Activated B cell treated with CpG ODN at 0.5 μM for 24 hours (primary cell): ENCODE measurements at regions not wholly inside any gene's neighbourhood (a gene's known extent, or its start where the extent isn't known, plus 50 kb on each side); places are given as distances from the start of the nearest gene placed in this dataset.

Experiments used
- ATAC-seq: fragments of 200-7000 bp; cut with Tn5 transposase; one replicate; pipeline ENCODE4 v1.10.0; 2021; ENCODE audit warnings: low read depth, mild to moderate bottlenecking, moderate library complexity
- CTCF ChIA-PET: fragments of 350-600 bp; sonication (Branson Sonifier 250); formaldehyde crosslinking; loops from one replicate; lab custom pipeline; 2021; ENCODE audit warnings: antibody characterized with exemption; lab: Charles Lee
- POLR2A ChIA-PET: fragments of 350-600 bp; sonication (Branson Sonifier 250); formaldehyde crosslinking; loops from one replicate; lab custom pipeline; 2021; ENCODE audit warnings: antibody characterized with exemption; lab: Charles Lee
- DNase-seq: peaks from one replicate; pipeline ENCODE4 v3.0.0; 2022
- H3K27ac Mint-ChIP-seq: one replicate; pipeline ENCODE4 v1.8.0; 2020; ENCODE audit warnings: mixed read lengths
- H3K27me3 Mint-ChIP-seq: one replicate; pipeline ENCODE4 v1.8.0; 2021; ENCODE audit warnings: mixed read lengths
- H3K36me3 Mint-ChIP-seq: one replicate; pipeline ENCODE4 v1.8.0; 2021; ENCODE audit warnings: low read depth, mixed read lengths
- H3K4me1 Mint-ChIP-seq: one replicate; pipeline ENCODE4 v1.8.0; 2021; ENCODE audit warnings: mixed read lengths
- H3K4me3 Mint-ChIP-seq: one replicate; pipeline ENCODE4 v1.8.0; 2020; ENCODE audit warnings: mild to moderate bottlenecking, mixed read lengths
- H3K9me3 Mint-ChIP-seq: one replicate; pipeline ENCODE4 v1.8.0; 2020; ENCODE audit warnings: mixed read lengths
- intact Hi-C: fragments of 100-400 bp; cut with micrococcal nuclease; formaldehyde crosslinking; loops from one replicate; pipeline ENCODE4 v1.15.1; 2024
- TF ChIP-seq, protein P1 (sequence below): fragments of 200-600 bp; IDR thresholded peaks from one replicate; pipeline ENCODE4 v1.8.0; 2022; ENCODE audit warnings: antibody characterized with exemption, mild to moderate bottlenecking

- Mint-ChIP-seq H3K27ac (no peak overlapping the region), H3K4me3 (no peak overlapping the region), H3K9me3 (no peaks in the 10 kb centered on the region), H3K36me3 (no peaks in the 10 kb centered on the region), H3K4me1 (no peaks in the 10 kb centered on the region), H3K27me3 (peaks cover 10% of the 10 kb centered on the region)
- ATAC-seq (no peak), DNase-seq (no peak)
- intact Hi-C loops = loop anchor here (1.0 to 5.0 kb wide), 4 partner anchors 227 to 1252 kb away; no protein-coding TSS in a partner anchor
- POLR2A ChIA-PET = no interaction called here
- CTCF ChIA-PET = interaction anchor here (1.4 to 3.9 kb wide), 3 partner anchors 225 to 1312 kb away, joined by 3 to 18 read pairs (median 4); no protein-coding TSS in a partner anchor
- TF ChIP-seq, protein P1, sequence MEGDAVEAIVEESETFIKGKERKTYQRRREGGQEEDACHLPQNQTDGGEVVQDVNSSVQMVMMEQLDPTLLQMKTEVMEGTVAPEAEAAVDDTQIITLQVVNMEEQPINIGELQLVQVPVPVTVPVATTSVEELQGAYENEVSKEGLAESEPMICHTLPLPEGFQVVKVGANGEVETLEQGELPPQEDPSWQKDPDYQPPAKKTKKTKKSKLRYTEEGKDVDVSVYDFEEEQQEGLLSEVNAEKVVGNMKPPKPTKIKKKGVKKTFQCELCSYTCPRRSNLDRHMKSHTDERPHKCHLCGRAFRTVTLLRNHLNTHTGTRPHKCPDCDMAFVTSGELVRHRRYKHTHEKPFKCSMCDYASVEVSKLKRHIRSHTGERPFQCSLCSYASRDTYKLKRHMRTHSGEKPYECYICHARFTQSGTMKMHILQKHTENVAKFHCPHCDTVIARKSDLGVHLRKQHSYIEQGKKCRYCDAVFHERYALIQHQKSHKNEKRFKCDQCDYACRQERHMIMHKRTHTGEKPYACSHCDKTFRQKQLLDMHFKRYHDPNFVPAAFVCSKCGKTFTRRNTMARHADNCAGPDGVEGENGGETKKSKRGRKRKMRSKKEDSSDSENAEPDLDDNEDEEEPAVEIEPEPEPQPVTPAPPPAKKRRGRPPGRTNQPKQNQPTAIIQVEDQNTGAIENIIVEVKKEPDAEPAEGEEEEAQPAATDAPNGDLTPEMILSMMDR = no peak
These were observed 56.6 kb upstream of the DRD2 start for GRCh38 chr11:113531575-113532451.

DNA sequence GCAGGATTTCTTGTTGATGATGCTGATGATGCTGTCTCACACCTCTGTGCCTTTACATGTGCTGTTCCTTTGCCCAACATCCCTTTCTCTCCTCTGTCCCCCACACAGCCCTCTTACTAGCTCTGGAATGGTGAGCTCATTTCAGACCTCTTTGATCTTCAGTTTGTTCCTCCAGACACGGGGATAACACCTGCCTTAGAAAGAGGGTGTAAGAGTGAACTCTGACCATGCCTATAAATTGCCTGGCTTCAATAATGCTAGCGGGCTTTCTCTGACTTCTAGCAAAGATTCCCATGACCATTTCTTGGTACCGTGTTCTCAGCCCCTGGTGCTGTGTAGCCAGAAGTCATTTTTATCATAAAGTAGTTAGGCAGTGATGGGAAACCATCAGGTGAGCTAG, 55.9 kb upstream of the DRD2 start:
- no peak for DNase-seq
- ChIA-PET POLR2A (no interaction called here), CTCF (interaction anchor here (1.1 to 3.9 kb wide), 3 partner anchors 11 to 231 kb away, joined by 3 to 18 read pairs (median 4); no protein-coding TSS in a partner anchor)
- Mint-ChIP-seq H3K4me1 (no peaks in the 10 kb centered on the region), H3K9me3 (no peaks in the 10 kb centered on the region), H3K36me3 (no peaks in the 10 kb centered on the region), H3K27ac (no peak overlapping the region), H3K27me3 (peaks cover 10% of the 10 kb centered on the region), H3K4me3 (no peak overlapping the region)
- intact Hi-C loops = loop anchor here (5.0 kb wide), 1 partner anchor 731 kb away; no protein-coding TSS in a partner anchor
- TF ChIP-seq, protein P1 = no peak
- ATAC-seq = no peak

DNA sequence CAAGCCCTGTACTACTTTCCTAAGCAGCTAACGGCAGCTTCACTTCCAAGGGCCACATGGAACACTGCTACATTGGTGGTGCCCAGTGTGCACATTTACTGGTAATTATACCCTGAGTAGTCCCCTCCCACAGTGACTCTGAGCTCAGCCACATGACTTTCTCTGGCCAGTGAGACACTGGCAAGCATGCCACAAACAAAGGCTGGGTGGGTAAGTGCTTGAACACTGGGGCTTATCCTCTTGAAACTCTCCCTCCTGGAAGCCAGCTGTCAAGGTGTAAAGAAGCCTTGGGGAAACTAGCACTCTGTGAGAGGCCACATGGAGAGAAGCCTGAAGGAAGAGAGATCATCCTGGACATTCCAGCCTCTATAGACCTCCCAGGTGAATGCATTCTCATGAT, 54.4 kb upstream of the DRD2 start:
- no peak overlapping the region for H3K4me3 Mint-ChIP-seq
- H3K4me1 Mint-ChIP-seq = no peaks in the 10 kb centered on the region
- ChIA-PET CTCF (interaction anchor here (1.1 kb wide), 1 partner anchor 11 kb away, joined by 3 read pairs; no protein-coding TSS in a partner anchor), POLR2A (no interaction called here)
- TF ChIP-seq, protein P1 = no peak
- intact Hi-C loops = loop anchor here (5.0 kb wide), 1 partner anchor 733 kb away; no protein-coding TSS in a partner anchor
- no peak for ATAC-seq
- no peak overlapping the region for H3K27ac Mint-ChIP-seq
- H3K9me3 Mint-ChIP-seq = no peaks in the 10 kb centered on the region
- no peak for DNase-seq
- peaks cover 8% of the 10 kb centered on the region for H3K27me3 Mint-ChIP-seq
- no peaks in the 10 kb centered on the region for H3K36me3 Mint-ChIP-seq

- H3K36me3 Mint-ChIP-seq = no peaks in the 10 kb centered on the region
- no peak overlapping the region for H3K27ac Mint-ChIP-seq
- TF ChIP-seq, protein P1 = no peak
- ATAC-seq (no peak), DNase-seq (no peak)
- H3K9me3 Mint-ChIP-seq = no peaks in the 10 kb centered on the region
- ChIA-PET CTCF (no interaction called here), POLR2A (no interaction called here)
- H3K4me3 Mint-ChIP-seq = no peak overlapping the region
- intact Hi-C loops = no loop called here
- H3K4me1 Mint-ChIP-seq = no peaks in the 10 kb centered on the region
- peaks cover 7% of the 10 kb centered on the region for H3K27me3 Mint-ChIP-seq
These were observed 53.8 kb upstream of the DRD2 start for GRCh38 chr11:113528982-113529381.

GRCh38 chr11:113526521-113526920, 51.3 kb upstream of the DRD2 start:
- H3K4me3 Mint-ChIP-seq = no peak overlapping the region
- H3K9me3 Mint-ChIP-seq = no peaks in the 10 kb centered on the region
- ChIA-PET POLR2A (no interaction called here), CTCF (no interaction called here)
- no peaks in the 10 kb centered on the region for H3K4me1 Mint-ChIP-seq
- TF ChIP-seq, protein P1 = no peak
- no peak overlapping the region for H3K27ac Mint-ChIP-seq
- no peaks in the 10 kb centered on the region for H3K36me3 Mint-ChIP-seq
- peaks cover 13% of the 10 kb centered on the region for H3K27me3 Mint-ChIP-seq
- DNase-seq = no peak
- ATAC-seq = no peak
- intact Hi-C loops = no loop called here
